ENCODE measurements at regions not wholly inside any gene's neighbourhood (a gene's known extent, or its start where the extent isn't known, plus 50 kb on each side); places are given as distances from the start of the nearest gene placed in this dataset.
"Not testable (repeated sequence)": the region's sequence is repeated elsewhere in the genome, so short reads cannot be mapped to it uniquely, and the experiment has no call there.

DNA sequence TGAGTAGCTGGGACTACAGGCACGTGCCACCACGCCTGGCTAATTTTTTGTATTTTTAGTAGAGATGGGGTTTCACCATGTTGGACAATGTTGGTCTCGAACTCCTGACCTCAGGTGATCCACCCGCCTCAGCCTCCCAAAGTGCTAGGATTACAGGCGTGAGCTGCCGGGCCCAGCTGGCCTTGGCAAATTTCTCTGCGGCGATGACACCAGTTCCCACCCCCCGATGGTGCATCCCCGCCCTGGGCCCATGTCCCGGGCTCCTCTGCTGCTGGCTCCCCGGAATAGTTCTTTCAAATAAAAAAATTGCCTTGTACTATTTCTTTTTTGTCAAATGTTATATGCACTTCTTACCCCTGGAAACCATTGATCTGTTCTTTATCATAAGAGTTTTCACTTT, 171.5 kb upstream of the SPHKAP start:
- not testable (repeated sequence) for DNase-seq

GRCh38 chr2:228352048-228352447, 170.6 kb upstream of the SPHKAP start:
- DNase-seq, result no peak

DNA sequence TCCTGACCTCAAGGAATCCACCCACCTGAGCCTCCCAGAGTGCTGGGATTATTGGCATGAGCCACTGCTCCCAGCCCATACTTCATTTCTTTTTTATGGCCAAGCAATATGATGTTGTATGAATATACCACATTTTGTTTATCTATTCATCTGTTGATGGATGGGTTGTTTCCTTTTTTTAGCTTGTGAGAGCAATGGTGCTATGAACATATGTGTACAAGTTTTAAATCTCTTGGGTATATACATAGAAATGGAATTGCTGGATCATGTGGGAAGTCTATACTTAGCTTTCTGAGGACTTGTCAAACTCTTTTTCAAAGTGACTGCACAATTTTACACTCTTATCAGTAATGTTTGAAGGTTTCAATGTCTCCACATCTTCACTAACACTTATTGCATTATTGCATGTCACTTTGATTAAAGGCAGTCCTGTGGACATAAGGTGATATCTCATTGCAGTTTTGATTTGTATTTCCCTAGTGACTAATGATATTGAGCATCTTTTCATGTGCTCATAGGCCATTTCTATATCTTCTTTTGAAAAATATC, 167.1 kb upstream of the SPHKAP start:
- no peak for DNase-seq

- DNase-seq, result no peak
Measured at GRCh38 chr2:228344531-228344930, 163.0 kb upstream of the SPHKAP start.

- DNase-seq, result no peak
Measured at GRCh38 chr2:228339525-228339924, 158.0 kb upstream of the SPHKAP start.

DNA sequence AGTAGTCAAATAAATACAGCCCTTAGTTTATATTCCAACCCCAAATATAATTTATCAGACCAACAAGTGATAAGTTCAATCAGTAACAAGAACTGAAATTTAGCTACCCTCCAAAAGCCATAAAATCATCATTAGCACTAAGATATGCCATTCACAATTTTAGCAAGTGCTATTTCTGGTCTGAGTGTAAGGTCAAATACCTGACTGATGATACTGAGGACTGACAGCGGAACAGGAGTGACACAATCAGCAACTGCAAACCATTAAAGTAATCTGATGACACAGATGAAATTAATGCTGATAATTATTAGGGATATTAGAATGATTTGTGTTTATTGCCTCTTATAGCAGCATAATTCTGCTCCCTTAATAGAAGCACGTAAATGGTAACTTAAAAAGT, 152.7 kb upstream of the SPHKAP start:
- no peak for DNase-seq

DNA sequence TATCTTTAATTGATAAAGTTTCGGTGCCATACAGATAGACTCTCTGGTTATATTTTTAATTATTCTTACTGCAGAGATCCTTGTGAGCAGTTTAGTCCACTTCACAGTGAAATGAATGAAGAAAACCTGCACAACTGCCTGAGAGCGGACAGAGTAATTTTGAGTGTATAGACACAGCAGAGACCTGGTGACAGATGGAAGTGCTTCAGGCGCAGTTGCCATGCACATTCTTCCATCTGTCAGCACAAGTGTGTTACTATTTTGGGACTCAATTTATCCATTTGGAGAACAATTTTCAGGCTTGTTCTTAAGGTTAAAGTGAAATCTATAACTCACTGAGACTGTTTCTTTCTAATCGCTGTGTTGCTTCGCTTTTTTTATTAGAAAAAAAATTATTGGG, 147.8 kb upstream of the SPHKAP start:
- peak in 2 of 58 donors; percentile 5 to 35 for DNase-seq

GRCh38 chr2:228321015-228321414, 139.5 kb upstream of the SPHKAP start:
- peak in 1 of 58 donors; percentile 1 for DNase-seq

GRCh38 chr2:228318218-228318617, 136.7 kb upstream of the SPHKAP start:
- no peak for DNase-seq

- no peak for DNase-seq
Measured at GRCh38 chr2:228312172-228312571, 130.7 kb upstream of the SPHKAP start.

GRCh38 chr2:228303960-228304359, 122.5 kb upstream of the SPHKAP start:
- no peak for DNase-seq

DNA sequence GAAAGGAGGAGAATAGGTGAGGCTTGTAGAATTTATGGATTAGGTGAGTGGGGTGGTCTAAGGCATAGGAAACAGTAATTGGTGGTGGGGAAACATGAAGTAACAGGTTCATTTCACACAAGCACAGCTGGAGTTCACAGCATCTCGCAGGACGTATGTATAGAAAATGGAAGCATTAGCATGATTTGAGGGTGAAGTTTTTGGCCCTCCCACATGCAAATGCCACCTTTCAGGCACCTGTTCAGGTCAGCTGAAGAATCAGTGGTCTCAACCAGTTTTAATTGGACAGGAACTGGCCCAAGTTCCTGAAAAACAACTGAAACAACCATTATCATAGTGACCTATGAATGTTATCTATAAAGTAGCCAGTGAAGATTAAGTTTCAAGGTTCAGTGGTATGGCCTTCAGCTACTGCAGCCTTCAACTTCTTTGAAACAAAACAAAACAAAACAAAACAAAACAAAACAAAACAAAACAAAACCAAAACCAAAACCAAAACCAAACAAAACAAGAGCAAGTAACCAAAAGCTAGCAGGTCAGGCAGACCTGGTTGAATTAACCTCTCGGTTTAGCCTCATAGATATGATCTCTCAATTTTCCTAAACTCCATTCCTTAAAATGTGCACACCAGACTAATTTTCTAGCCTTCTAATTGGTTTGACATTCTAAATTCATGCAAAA, 102.1 kb upstream of the SPHKAP start:
- no peak for DNase-seq

GRCh38 chr2:228282376-228282775, 100.9 kb upstream of the SPHKAP start:
- DNase-seq, result no peak

DNA sequence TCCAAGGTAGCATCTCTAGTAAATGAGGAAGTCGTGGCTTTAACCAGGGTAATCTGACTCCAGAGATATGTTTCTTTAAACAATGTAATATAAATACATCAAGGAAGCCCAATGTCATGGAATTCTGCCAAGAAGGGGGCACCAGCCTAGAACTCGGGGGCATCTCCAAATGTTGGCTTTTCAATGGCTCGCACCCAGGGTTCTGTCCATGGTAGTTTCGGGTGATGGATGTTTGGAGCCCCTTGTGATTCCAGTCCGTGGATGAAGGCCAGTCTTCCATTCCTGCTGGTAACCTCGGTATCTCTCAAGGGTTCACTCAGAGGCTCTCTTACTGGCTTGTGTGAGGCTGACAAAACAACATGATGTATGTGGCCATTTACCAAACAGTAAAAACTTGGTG, 91.7 kb upstream of the SPHKAP start:
- DNase-seq, result no peak

GRCh38 chr2:228269351-228269750, 87.9 kb upstream of the SPHKAP start:
- DNase-seq, result no peak

DNA sequence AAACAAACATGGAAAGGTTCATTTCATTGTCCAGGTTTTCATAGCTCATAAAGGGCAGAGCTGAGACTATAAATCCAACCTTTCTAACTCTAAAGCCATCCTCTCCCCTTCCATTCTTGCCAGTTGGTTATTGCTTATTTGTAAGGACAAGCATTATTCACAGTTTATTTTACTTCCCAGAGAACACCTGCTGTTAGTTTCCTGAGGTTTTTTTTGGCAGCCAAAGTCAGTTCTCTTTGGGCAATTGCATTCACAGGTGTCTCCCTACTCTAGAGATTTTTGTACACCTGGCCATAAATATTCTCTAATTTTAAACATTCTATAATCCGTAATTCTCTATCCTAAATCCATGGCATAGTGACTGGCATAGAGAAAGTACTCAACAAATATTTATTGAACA, 87.3 kb upstream of the SPHKAP start:
- no peak for DNase-seq

DNA sequence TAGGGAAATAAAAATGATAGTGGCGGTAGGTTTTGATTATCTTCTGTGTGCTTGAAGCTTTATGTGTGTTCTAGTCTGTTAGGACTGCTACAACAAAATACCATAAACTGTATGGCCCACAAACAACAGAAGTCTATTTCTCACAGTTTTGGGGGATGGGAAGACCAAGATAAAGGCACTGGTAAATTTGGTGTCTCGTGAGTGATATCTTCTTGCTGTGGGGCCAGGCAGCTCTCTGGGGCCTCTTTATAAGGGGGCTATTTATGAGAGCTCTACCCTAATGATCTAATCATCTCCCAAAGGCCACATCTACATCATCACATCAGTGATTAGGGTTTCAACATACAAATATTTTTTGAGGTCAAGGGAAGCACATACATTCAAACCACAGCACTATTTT, 86.8 kb upstream of the SPHKAP start:
- DNase-seq, result no peak

DNA sequence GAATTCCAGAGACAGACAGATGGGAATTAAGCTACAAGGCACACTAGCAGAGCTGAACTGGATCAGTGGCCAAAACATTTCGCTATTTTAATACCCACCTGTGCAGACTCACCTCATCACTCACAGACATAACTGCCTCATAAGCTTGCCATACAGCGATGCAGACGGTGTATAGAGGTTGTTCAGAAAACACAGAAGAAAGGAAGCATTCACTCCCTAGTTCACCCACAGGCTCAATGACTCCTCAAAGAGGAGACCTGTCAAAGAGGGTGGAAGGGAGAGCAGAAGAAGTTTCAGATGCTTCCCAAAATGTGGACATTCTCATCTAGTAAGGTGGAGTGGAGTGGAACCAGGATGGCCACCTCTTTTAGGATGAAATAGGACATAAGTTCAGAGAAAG, 81.7 kb upstream of the SPHKAP start:
- no peak for DNase-seq

DNA sequence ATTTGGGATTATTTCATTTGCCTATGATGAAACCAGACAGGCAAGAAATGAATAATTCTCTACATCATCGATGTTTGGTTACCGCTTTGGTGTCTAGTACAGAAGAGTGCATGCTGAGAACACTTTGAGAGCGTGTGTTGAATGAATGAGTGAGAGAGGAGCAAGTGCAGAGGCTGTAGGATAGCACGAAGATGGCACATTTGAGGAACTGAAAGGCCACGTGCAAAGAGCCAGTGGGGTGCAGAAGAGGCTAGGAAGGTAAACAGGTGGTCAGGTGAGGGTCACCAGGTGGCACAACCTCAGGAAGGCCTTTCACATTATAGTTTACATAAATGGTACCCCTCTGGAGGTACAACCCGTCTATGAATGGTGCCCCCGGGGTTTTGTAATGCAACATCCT, 80.1 kb upstream of the SPHKAP start:
- DNase-seq, result no peak

- no peak for DNase-seq
Measured at GRCh38 chr2:228257379-228257778, 75.9 kb upstream of the SPHKAP start.

DNA sequence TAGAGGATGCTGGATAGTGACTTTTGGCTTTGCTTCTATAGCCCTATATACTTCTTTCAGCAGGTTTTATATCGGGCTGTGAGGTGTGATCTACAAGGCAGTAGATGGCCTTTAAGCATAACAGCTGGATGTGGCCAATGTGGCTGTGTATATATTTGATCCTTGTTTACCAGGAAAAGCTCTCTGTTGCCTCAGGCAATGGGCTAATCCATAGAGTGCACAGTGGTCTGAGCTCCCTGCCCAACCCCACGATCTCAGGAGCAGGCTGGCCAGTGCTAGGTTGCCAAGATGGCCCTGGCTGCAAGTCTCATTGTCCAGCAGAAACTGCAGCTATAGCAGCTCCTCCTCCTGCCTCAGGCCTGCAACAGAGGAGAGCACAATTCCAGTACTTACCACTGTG, 72.3 kb upstream of the SPHKAP start:
- DNase-seq, result no peak

GRCh38 chr2:228247335-228247734, 65.8 kb upstream of the SPHKAP start:
- no peak for DNase-seq

DNA sequence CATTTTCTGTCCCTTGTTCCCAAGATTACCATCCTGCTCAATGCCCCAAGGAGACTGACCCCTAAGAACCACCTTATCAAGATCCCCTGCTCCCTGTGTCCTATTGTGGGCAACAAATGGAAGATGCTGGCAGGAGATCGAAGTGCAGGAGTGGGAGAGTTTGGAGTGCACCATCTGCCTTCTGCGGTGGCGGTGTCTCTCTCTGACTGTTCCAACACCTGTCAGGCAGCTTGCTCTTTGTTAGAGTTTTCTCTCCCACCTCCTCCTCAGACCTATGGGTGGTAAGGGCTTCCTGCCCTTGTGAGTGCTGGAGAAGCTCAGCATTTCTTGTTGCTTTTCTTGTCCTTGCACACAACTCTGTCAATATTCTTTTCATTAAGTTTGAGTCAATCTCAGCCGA, 64.1 kb upstream of the SPHKAP start:
- no peak for DNase-seq

- DNase-seq, result no peak
Measured at GRCh38 chr2:228242591-228242990, 61.1 kb upstream of the SPHKAP start.

Measured in anterior cingulate cortex (tissue), 58 donors.